Fibroblast of upper back skin (primary cell): ENCODE measurements at regions not wholly inside any gene's neighbourhood (a gene's known extent, or its start where the extent isn't known, plus 50 kb on each side); places are given as distances from the start of the nearest gene placed in this dataset.

Experiments used
- DNase-seq: peaks from one replicate; pipeline ENCODE4 v3.0.0-alpha.2; 2013

DNA sequence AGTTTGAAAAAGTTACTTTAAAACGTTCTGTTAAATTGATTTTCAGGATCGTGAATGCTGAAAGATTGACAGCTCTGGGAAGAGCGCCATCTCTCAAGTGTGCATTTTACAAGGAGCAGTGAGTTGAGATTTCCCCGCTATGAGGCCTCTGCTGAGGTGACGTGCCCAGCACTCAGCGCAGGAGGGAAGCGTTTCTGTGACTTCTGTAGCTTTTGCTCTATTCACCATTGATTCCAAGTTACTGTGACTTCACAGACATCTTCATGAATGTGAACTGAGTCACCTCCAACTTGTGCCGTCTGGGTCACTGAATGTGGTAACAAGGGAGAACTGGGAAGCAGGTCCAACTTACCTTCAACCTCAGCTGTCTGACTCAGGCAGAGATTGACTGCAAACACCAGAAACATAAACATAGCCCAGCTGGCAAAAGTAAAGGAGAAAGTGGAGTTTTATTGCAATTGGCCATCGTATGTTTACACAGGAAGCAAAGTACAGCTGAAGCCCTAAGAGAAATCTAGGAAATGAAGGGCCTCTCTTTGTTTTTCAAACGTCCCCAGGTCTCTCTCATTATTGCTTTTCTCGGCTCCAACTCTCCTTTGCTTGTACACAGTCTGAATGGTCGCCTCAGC, 428.8 kb upstream of the CLINT1 start:
- peak; percentile 74 for DNase-seq

DNA sequence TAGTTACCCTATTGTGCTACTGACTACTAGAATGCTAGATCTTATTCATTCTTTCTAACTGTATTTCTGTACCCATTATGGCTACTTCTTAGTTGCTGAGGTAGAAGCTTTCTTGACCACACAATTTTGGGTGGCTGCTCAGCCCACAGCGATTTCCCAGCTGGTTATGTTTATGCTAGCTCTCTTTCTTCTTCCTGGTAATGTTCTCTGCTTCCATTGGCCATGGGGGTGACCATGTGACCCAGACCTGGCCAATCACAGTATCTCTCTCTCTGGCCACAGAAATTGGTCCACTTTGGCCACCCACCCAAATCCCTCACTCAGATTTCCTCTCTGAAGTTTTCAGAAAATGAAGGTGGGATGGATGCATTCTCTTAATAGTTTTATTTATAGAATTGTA, 427.9 kb upstream of the CLINT1 start:
- DNase-seq = no peak

DNA sequence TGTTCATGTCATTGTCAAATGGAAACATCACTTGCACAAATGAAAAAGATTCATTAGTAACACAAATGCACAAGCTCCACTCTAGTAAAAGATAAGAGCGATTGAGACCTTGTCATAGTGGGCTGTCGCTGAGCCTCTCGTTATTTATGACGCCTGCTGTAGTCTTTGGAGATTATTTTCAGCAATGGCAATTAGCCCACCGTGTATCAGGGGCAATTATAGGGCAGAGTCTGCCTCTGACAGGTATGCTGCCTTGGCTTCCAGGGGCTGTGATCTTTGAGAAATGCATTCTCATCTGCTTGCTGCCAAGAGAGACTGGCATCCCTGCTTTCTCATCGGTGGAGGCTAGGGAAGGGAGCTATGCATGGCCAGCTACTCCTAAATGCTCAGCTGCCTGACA, 426.8 kb upstream of the CLINT1 start:
- DNase-seq = no peak

DNA sequence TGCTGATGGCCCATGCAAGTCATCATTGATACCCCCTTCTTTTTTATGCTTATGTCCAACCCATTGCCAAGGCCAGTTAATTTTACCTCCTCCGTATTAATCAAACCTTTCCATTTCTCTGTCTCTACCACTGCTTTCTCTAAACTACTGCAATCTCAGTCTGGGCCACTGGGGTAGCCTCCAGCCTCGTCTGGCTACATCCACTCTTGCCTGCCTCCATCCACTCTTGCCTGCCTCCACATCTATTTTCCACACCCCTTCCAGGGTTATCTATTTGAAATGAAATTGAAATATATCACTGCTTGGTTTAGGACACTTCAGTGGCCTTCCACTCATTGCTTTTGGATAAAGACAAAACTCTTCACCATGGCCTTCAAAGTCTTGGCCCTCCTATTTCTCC, 425.3 kb upstream of the CLINT1 start:
- no peak for DNase-seq

DNA sequence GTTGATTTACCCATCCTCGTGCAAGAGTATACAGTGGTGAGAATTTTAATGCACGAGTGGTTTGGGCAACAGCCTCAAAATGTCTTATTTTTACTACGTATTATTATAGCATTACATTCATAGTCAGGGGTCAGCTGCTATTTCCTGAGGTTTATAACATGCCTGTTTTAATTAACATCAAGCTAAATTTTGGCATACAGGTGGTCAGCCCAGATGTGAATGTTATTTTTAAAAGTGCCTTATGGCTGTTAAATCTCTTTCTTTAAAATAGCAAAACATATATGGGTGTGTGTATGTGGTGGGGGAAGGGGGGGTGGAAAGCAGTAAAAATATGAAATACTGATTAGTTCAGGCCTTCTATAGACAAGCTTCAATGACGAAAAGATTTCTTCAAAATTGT, 424.5 kb upstream of the CLINT1 start:
- no peak for DNase-seq

DNA sequence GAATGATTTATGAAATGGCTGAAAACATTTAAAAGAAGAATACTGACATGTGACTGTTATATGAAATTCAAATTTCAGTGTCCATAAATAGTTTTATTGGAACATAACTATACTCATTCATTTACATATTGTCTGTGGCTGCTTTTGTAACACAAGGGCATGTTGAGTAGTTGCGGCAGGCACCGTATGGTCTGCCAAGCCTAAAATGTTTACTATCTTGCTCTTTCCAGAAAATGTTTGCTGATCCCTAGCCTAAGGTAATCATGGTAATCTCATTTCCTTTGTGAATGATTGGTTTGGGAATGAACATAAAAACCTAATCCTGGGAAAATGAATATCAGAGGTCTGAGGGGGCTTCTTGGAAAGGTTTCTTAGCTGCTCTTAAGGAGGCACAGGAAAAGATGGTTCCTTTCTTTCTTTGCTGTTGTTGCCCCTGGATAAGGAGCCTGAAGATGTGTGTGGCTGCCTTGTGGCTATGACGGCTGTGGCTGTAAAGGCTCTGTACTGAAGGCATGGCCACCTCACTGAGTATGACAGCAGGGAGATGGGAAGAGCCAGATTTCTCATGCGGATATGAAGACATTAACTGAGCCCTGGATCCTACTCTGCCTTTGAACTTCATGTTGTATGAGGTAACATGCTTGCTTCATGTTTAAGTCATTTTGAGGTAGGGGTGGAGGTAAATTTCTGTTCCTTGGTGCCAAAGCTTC, 419.4 kb upstream of the CLINT1 start:
- DNase-seq = no peak

DNA sequence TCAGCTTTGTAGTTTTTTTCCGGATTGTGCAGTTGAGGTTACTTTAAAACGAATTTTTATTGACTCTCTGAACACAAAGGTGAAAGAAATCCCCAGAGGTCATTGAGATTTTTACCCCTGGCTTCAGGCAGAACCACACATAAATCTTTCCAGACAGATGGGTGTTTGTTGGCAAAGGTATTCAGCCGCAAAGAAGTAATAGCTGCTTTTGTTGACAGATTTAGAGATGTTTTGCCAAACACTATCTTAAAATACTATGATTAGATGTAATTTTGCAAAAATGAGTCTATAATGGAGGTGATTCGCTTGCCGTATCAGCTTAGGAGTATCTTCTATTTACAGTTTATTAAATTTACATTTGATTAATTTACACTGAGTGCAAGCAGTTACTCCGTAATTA, 418.3 kb upstream of the CLINT1 start:
- no peak for DNase-seq

DNA sequence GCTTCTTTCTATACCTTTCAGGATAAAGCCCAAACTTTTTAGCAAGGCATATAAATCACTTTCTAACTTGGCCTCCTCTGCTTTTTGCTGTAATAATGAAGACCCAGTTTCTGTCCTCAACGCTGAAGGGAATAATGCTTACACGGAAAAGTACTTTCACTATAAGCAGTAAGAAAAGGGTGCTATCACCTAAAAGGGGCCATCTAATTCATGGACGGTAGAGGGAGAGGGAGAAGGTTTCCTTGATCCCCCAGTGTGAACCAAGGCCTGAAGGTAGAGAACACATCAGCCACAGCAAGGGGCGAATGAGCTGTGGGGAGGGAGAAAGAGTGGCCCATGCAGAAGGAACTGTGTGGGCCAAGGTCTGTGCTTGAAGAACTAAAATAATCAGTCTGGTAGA, 417.7 kb upstream of the CLINT1 start:
- DNase-seq = no peak

DNA sequence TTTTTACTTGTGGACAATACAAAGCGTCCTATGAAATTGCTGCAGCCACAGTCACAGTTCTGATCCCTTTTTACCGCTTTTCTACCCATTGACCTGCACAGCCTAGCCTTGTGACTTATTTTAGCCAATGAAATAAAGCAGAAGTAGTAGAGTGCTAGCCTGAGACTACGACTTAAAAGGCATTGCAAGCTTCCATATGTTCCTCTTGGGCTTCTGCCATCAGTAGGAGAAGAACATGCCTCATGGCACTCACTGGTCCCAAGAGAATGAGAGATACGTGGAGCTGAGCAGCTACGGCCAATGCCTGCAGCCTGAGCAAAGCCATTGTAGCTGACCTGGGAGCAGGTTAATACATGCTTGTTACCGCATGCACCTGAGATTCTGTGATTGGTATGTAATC, 416.6 kb upstream of the CLINT1 start:
- no peak for DNase-seq

DNA sequence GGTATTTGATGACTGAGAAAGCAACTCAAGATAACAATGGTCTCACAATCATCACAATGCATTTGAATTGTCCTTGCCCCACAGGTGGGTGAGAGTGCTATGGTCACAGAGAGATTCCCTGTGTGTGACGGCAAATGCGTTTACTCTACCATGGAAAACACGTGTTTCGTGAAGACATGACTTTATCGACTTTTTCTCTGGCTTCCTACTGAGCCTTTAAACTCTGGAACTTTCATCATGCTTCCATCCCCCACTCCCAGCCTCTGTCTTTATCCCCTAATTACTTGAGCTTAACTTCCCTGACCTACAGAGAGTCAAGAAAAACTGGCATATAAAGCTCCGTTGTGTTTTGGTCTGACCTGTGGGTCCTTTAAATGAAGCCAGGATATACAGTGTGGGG, 414.1 kb upstream of the CLINT1 start:
- DNase-seq = no peak

DNA sequence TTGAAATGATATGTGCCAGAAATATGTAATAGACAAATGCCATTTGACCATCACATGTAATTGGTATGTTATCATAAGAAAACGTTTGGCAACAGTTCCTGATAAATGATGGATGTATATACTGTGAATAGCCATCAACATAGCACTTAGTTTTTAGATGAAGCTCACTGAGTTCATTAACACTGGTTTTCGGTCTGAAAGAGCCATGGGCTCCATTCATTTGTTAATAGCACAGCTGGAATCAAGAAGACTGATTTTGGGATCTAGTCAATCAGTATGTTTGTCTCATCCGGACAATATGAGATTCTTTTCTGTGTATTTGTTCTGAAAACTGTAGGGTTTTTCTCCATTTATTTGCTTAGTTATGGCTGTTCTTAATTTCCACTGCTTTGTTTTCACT, 413.5 kb upstream of the CLINT1 start:
- DNase-seq = no peak

DNA sequence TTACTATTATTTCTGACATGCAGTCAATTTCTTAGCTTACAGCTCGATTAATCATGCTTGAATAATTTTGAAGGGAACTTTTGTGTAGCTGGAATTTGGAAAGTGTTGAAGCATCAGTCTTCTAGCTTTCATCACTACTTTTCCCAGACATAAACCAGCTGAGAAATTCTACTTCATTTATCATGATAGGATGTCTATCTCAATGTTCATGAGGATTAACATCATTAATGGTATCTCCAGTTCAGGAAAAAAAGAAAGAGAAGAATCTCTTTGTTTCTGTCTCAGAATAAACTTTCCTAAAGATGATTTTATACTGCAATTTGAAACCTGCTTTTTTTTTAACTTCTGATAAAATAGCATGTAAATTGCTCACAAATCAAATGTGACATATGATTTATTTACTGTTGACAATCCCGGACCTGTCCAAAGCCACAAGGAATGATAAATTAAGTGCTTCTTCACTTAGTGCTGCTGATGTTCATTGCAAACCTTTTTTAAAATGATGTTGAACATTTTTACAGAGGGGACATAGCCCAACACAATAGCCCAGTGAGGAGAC, 412.1 kb upstream of the CLINT1 start:
- peak; percentile 64 for DNase-seq

DNA sequence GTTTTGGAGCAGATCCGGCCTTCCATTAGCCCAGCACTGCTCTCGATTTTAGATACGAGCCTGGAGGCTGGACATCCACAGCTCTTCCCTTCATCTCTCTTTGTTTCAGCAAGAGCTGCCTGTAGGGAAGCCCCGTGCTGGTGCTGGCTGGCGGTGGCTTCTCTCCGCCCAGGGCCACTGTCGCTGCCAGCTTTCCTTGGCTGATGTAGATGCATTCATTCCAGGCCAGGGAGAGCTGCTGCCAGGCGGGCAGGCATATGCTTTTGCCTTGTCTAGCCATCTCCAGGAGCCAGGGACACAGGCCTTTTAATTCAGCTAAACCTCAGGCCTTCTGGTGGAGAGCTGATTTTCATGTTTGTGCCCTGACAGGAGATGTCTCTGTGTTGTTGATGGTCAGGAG, 409.3 kb upstream of the CLINT1 start:
- DNase-seq = no peak

DNA sequence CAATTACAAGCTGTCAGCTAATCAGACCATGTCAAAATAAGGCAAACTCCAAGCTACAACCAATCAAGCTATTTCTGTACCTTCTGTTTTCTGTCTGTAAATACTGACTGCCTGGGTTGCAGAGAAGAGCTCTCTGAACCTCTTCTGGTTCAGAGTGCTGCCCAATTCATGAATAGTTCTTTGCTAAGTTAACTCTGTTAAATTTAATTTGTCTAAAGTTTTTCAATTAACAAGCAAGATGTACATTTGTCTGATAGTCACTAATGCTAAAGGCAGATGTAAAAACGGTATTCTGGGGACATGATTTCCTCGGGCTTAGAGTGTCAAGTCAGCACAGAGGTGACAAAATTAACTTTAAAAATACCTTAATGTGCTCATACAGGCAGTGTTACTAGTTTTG, 408.3 kb upstream of the CLINT1 start:
- no peak for DNase-seq

DNA sequence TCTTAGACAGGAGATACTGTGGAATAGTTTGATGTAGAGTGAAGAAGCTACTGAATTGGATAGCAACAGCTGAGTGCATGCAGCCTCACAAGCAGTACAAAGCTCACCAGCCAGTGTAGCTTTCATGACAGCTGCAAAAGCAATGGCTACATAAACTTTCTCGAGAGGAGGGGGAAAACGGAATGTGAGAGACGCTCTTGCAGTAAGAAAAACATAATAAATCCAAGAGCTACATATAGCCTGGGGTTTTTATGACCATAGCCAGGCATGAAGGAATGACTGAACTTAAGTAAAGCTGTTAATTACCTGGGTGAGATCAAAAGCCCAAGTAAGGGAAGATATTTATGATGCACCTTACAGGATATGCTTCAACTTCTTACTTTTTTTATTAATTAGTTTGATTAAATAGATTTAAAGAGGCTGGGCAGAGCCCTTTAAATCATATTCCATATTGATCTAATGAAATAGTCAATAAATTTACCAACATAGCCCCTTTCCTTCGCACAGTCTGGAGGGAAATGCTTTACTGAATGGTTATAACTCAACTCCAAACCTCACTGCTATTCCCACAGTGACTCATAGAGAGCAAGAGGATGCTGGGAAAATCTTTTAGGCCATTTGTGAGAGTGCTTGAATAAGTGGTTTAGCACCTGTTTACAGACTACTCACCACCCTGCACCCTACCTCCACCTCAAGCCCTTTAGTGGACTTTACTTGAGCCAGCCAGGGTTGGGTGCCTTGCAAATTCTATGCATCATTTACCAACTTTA, 407.2 kb upstream of the CLINT1 start:
- no peak for DNase-seq

DNA sequence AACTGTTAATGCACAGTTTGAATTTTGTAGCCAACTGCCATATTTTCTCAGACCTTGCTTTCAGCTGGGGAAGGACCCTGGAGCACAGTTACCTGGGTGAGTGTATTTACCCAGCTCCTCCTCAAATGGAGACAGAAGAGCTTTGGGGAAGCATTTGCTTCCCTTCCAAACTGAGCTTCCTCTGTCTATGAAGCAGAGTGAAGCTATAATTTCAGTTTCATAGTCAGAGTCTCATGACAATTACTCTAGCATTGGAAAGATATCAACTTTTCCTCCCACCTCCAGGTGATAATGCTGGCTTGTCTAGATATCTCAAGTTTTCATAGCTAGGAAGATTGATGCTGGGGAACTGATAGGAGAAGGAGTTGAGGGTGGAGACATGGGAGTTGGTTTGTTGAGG, 406.4 kb upstream of the CLINT1 start:
- no peak for DNase-seq

DNA sequence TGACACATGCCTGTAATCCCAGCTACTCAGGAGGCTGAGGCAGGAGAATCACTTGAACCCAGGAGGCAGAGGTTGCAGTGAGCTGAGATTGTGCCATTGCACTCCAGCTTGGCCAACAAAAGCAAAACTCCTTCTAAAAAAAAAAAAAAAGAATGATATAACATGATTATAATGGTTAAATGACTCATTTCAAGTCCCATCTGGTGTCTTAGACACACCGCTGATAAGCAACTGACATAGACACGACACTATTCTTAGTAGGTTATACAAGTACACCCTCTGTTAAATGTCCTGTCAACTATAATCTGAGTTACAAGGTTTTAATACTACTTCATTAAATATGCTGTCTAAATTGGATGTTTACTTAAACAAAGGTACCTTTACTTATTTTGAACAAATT, 405.3 kb upstream of the CLINT1 start:
- no peak for DNase-seq

DNA sequence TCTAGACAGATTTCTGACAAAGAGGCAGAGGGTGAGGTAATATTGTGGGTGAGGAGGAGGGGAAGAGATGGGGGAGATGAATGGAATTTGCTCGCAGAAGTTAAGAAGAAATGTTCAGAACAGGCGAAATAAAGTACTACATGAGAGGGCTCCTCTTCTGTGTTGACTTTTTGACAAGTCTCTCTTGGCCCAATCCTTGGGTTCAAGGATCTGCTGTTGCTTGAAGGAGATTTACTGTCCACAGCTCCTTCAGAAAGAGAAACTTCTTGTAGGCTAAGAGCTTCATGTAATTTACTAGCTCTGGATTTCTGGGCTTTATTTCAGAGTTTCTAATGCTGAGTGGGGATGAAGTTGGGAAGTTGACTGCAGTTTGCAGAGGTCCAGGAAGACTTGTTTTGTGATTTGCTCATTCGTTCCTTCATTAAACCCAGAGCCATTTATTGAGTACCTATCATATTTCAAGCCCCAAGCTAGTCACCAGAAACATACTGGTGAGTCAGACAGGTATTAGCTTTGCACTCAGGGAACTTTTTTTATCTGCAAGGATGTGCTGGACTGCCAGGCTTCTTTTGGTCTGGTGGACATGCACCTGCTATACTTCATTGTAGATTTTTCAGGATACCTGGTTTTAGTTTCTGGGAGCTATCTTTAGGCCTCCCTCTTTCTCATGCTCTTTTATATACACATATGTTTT, 402.9 kb upstream of the CLINT1 start:
- no peak for DNase-seq

DNA sequence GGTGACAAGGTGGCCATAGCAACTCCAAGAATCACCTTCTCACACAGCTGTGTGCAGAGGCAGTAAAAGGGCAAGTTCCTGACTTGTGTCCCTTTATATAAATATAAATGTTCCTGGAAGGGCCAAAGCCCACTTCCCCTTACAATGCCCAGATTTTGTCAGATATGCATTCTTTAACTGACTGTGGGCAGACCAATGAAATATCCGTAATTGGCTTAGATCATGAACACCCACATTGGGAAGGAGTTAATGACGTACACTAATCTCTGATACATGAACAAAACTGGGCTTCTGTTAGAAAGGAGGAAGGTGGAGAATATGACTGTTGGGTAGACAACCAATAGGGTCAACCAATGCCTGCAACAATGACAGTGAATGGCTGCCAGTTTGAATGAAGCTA, 397.2 kb upstream of the CLINT1 start:
- no peak for DNase-seq

DNA sequence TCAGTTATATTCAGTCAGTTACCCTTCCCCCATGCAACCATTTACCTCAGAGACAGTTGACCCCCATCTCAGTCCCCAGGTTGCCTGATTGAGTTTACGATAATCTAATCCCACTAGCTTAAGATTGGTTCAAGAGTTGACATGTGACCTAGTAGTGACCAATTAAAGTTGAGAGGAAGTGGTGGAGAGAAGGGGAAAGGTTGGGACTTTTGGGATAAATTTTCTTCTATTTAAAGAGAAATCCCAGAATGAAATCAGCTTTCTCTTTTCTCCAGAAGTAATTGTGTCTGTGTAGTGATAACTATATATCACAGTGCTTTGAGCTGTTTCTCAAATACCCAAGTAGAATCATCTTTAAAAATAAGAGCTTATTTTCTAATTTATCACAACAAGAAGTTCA, 396.7 kb upstream of the CLINT1 start:
- DNase-seq = no peak

DNA sequence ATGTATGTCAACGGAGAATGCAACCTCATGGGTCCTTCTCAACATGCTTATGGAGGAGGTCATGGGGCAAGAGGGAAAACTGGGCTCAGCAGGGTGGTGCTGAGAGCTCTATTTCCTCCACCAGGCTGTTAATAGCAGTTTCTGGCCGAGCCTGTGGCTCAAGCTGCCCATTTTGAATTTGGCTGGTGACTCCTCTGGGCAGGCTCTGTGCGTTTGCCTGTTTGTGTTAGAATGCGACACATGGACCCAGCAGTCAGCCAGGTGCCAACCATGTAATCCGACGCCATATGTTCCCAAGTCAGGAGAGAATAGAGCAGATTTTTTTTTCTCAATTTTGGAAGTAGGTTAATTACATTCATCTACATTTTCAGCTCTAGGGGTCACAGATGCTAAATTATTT, 387.7 kb upstream of the CLINT1 start:
- DNase-seq = no peak

DNA sequence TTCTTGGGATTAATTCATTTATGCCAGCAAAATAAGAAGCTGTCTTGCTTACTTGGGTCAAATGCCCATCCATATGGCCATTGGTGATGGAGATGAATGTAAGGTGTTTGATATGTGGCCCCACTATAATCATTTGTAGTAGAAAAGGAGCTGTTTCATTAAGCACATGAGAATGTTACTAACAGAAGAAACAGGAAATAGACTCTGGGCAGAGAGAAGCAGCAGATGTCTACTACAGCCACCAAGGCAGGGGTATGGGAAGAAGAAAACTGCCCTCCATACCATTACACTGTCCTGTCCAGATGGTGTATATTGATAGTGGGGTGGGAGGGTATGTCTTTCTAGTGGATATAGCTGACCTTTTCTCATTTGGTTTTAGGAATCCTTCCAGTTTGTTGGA, 386.6 kb upstream of the CLINT1 start:
- no peak for DNase-seq

DNA sequence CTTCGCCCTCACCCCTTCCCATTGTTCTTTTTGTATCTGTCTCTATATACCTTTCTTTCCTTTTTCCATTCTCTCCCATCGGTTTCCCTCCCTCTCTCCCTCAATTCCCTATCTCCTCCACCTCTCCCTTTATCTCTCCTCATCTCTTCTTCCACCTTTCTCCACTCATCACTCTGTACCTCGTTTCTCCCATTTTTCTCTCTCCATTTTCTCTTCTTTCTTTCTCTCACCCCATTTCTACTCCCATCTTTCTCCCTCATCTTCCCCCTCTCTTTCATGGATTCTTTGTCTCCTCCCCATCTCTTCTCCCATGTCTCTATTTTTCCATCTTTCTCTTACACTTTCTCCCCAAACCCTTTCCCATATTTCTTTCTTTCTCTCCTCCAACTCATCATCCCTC, 385.9 kb upstream of the CLINT1 start:
- DNase-seq = no peak
